DND-41 (cell line): ENCODE measurements at regions not wholly inside any gene's neighbourhood (a gene's known extent, or its start where the extent isn't known, plus 50 kb on each side); places are given as distances from the start of the nearest gene placed in this dataset.
A peak's percentile ranks its signal among the peaks of the same experiment; 100 is the strongest.

Source experiments
- ATAC-seq: fragments of 200-7000 bp; cut with Tn5 transposase; 3 replicates; pipeline ENCODE4 v1.9.1; 2021; ENCODE audit warnings: low read depth; ENCODE audit not compliant: insufficient read depth
- DNase-seq: peaks from one replicate; pipeline ENCODE4 v3.0.0-alpha.2; 2020
- H2AFZ ChIP-seq: 2 replicates; pipeline ENCODE4 v1.6.0; 2012; ENCODE audit warnings: low read depth, low read length
- H3K27ac ChIP-seq: 2 replicates; pipeline ENCODE4 v1.5.1; 2012; ENCODE audit warnings: low read length, inconsistent platforms
- H3K27me3 ChIP-seq: fragments of 200-600 bp; sonication (generic); 2 replicates; pipeline ENCODE4 v1.6.0; 2012; ENCODE audit warnings: low read length, mild to moderate bottlenecking, inconsistent platforms; ENCODE audit not compliant: insufficient read depth, poor library complexity
- H3K36me3 ChIP-seq: 2 replicates; pipeline ENCODE4 v1.5.1; 2012; ENCODE audit warnings: low read length, inconsistent platforms; ENCODE audit not compliant: insufficient read depth
- H3K4me1 ChIP-seq: 2 replicates; pipeline ENCODE4 v1.5.1; 2012; ENCODE audit warnings: mild to moderate bottlenecking, low read length; ENCODE audit not compliant: insufficient read depth
- H3K4me2 ChIP-seq: 2 replicates; pipeline ENCODE4 v1.6.0; 2012; ENCODE audit warnings: mild to moderate bottlenecking, moderate library complexity, low read length, inconsistent platforms; ENCODE audit not compliant: insufficient read depth
- H3K4me3 ChIP-seq, 2 experiments: fragments of 200-600 bp in 1 of 2; shearing (Covaris generic) in 1 of 2; 2 replicates each; pipeline ENCODE4 v1.5.1; 2012 to 2016; ENCODE audit warnings: inconsistent platforms in 2 of 2, low read length in 2 of 2, mild to moderate bottlenecking in 2 of 2, low read depth in 1 of 2, moderate library complexity in 1 of 2
- H3K79me2 ChIP-seq: 2 replicates; pipeline ENCODE4 v1.6.0; 2012; ENCODE audit warnings: low read length, inconsistent platforms; ENCODE audit not compliant: insufficient read depth
- H3K9ac ChIP-seq: 2 replicates; pipeline ENCODE4 v1.6.0; 2012; ENCODE audit warnings: low read depth, mild to moderate bottlenecking, inconsistent platforms, low read length, moderate library complexity
- H3K9me3 ChIP-seq: 2 replicates; pipeline ENCODE4 v1.5.1; 2012; ENCODE audit warnings: low read length, moderate library complexity, mild to moderate bottlenecking, inconsistent platforms; ENCODE audit not compliant: insufficient read depth, severe bottlenecking
- H4K20me1 ChIP-seq: 2 replicates; pipeline ENCODE4 v1.6.0; 2012; ENCODE audit warnings: low read length; ENCODE audit not compliant: insufficient read depth
- CTCF ChIP-seq: IDR thresholded peaks from 2 replicates; pipeline ENCODE4 v1.5.1; 2012; ENCODE audit warnings: borderline replicate concordance, low read length, moderate library complexity, mild to moderate bottlenecking; ENCODE audit not compliant: poor library complexity, severe bottlenecking; ENCODE audit errors: extremely low read depth
- EZH2 ChIP-seq: IDR thresholded peaks from 3 replicates; pipeline ENCODE4 v1.6.1; 2012; ENCODE audit warnings: borderline replicate concordance, low read depth, mild to moderate bottlenecking, moderate library complexity, low read length, inconsistent platforms; ENCODE audit not compliant: severe bottlenecking

GRCh38 chr2:219733106-219733505, 105.7 kb downstream of the SLC4A3 start:
- no peak for ATAC-seq
- Histone ChIP-seq H3K9ac (no peak overlapping the region), H3K4me2 (no peak overlapping the region), H3K27ac (no peak overlapping the region), H3K36me3 (no peaks in the 10 kb centered on the region), H3K79me2 (no peaks in the 10 kb centered on the region), H3K4me3 (no peak overlapping the region), H4K20me1 (no peaks in the 10 kb centered on the region; the same call in 1 of the 2 replicates), H2AFZ (no peak overlapping the region), H3K9me3 (no peaks in the 10 kb centered on the region), H3K27me3 (peaks cover 6% of the 10 kb centered on the region), H3K4me1 (no peaks in the 10 kb centered on the region)
- DNase-seq, result no peak
- TF ChIP-seq CTCF, result no peak
- TF ChIP-seq EZH2, result no peak

GRCh38 chr2:219733746-219734145, 106.3 kb downstream of the SLC4A3 start:
- Histone ChIP-seq H3K4me2 (no peak overlapping the region), H2AFZ (no peak overlapping the region), H4K20me1 (no peaks in the 10 kb centered on the region; the same call in 1 of the 2 replicates), H3K27me3 (peaks cover 3% of the 10 kb centered on the region), H3K79me2 (no peaks in the 10 kb centered on the region), H3K36me3 (no peaks in the 10 kb centered on the region), H3K9ac (no peak overlapping the region), H3K4me1 (no peaks in the 10 kb centered on the region), H3K9me3 (no peaks in the 10 kb centered on the region), H3K4me3 (no peak overlapping the region), H3K27ac (no peak overlapping the region)
- no peak for TF ChIP-seq EZH2
- DNase-seq (no peak), ATAC-seq (no peak)

GRCh38 chr2:219736209-219736608, 108.8 kb downstream of the SLC4A3 start:
- no peak overlapping the region for H3K4me2 ChIP-seq
- no peaks in the 10 kb centered on the region for H3K36me3 ChIP-seq
- no peaks in the 10 kb centered on the region; the same call in 1 of the 2 replicates for H4K20me1 ChIP-seq
- no peaks in the 10 kb centered on the region for H3K79me2 ChIP-seq
- no peak overlapping the region for H3K27ac ChIP-seq
- H3K4me1 ChIP-seq, result no peaks in the 10 kb centered on the region
- DNase-seq, result peak; percentile 6
- H3K9me3 ChIP-seq, result no peaks in the 10 kb centered on the region
- H3K9ac ChIP-seq, result no peak overlapping the region
- TF ChIP-seq EZH2, result no peak
- peak; percentile 67 for TF ChIP-seq CTCF
- H3K27me3 ChIP-seq, result peaks cover 3% of the 10 kb centered on the region
- no peak overlapping the region for H2AFZ ChIP-seq
- ATAC-seq, result 0 out of 3 replicates have a peak, but pooled peaks have one; percentile 45
- H3K4me3 ChIP-seq, result no peak overlapping the region

DNA sequence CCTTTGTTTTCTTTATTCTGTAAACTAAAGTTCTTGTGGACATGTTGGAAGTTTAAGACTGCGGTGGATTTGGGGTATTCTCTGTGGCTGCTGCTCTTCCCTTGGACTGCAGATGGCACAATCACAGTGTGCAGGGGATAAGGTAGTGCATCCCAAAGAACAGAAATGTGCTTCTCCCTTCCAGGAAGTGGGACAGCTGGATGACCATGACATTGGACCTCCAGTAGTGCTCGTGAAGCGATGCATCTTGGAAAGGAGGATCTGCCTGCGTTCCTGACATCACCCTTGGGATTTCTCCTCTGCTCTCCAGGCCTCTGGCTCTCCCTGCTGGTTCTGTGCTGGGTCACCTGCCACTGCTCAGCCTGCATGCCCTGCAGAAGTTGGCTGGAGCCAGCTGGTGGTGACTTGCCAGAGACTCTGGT, 109.9 kb downstream of the SLC4A3 start:
- peak; percentile 33 for TF ChIP-seq CTCF
- no peak for TF ChIP-seq EZH2
- no peak for ATAC-seq

More for the DNA sequence above, 109.9 kb downstream of the SLC4A3 start:
- Histone ChIP-seq H3K4me1 (no peaks in the 10 kb centered on the region), H3K36me3 (no peaks in the 10 kb centered on the region), H3K9ac (no peak overlapping the region), H4K20me1 (no peaks in the 10 kb centered on the region; the same call in 1 of the 2 replicates), H3K4me2 (no peak overlapping the region), H3K9me3 (no peaks in the 10 kb centered on the region), H3K27ac (no peak overlapping the region), H3K4me3 (no peak overlapping the region), H3K79me2 (no peaks in the 10 kb centered on the region), H2AFZ (no peak overlapping the region), H3K27me3 (peaks cover 3% of the 10 kb centered on the region)
- no peak for DNase-seq
